ENCODE measurements at regions not wholly inside any gene's neighbourhood (a gene's known extent, or its start where the extent isn't known, plus 50 kb on each side); places are given as distances from the start of the nearest gene placed in this dataset.

DNA sequence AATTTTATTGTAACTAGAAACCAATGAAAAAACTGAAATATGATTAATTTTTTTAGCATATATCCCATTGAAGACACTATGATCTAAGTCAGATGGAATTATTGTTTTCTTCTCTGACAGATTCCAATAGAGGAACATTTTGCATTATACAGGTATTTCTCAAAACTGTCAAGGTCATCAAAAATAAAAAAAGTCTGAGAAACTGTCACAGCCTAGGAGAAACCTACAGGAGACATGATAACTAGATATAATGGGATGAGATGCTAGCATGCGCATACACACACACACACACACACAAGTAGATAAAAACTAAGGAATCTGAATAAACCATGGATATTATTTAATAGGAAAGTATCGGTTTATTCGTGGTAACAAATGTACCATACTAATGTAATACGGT, 161.9 kb upstream of the HCRTR2 start:
- TF ChIP-seq, protein P1, sequence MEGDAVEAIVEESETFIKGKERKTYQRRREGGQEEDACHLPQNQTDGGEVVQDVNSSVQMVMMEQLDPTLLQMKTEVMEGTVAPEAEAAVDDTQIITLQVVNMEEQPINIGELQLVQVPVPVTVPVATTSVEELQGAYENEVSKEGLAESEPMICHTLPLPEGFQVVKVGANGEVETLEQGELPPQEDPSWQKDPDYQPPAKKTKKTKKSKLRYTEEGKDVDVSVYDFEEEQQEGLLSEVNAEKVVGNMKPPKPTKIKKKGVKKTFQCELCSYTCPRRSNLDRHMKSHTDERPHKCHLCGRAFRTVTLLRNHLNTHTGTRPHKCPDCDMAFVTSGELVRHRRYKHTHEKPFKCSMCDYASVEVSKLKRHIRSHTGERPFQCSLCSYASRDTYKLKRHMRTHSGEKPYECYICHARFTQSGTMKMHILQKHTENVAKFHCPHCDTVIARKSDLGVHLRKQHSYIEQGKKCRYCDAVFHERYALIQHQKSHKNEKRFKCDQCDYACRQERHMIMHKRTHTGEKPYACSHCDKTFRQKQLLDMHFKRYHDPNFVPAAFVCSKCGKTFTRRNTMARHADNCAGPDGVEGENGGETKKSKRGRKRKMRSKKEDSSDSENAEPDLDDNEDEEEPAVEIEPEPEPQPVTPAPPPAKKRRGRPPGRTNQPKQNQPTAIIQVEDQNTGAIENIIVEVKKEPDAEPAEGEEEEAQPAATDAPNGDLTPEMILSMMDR (IDR thresholded peaks at IDR 0.05) = no peak
- TF ChIP-seq POLR2A (IDR thresholded peaks at IDR 0.05) = no peak
